ENCODE measurements at regions not wholly inside any gene's neighbourhood (a gene's known extent, or its start where the extent isn't known, plus 50 kb on each side); places are given as distances from the start of the nearest gene placed in this dataset.

- H3K4me3 ChIP-seq (ENCODE audit: control insufficient read depth, low read depth, low read length) = peak overlapping the region; percentile 94
- no peak for TF ChIP-seq CTCF (IDR thresholded peaks at IDR 0.05; ENCODE audit: control insufficient read depth, insufficient read depth, low read depth, low read length, missing control alignments)
- DNase-seq (ENCODE audit: low read depth) = peak; percentile 100
Observed at GRCh38 chr6:27146706-27147505, 100.6 kb upstream of the PRSS16 start.

GRCh38 chr6:27148404-27148795 lies 99.1 kb upstream of the PRSS16 start:
- DNase-seq (ENCODE audit: low read depth) = no peak
- no peak overlapping the region for H3K4me3 ChIP-seq (ENCODE audit: control insufficient read depth, low read depth, low read length)
- TF ChIP-seq CTCF (IDR thresholded peaks at IDR 0.05; ENCODE audit: control insufficient read depth, insufficient read depth, low read depth, low read length, missing control alignments) = no peak

- no peak for TF ChIP-seq CTCF (IDR thresholded peaks at IDR 0.05; ENCODE audit: control insufficient read depth, insufficient read depth, low read depth, low read length, missing control alignments)
- no peak for DNase-seq (ENCODE audit: low read depth)
- no peak overlapping the region for H3K4me3 ChIP-seq (ENCODE audit: control insufficient read depth, low read depth, low read length)
Observed at GRCh38 chr6:27149150-27149549, 98.4 kb upstream of the PRSS16 start.

- TF ChIP-seq CTCF (IDR thresholded peaks at IDR 0.05; ENCODE audit: control insufficient read depth, insufficient read depth, low read depth, low read length, missing control alignments) = no peak
- no peak for DNase-seq (ENCODE audit: low read depth)
- no peak overlapping the region for H3K4me3 ChIP-seq (ENCODE audit: control insufficient read depth, low read depth, low read length)
Observed at GRCh38 chr6:27154696-27155095, 92.8 kb upstream of the PRSS16 start.

GRCh38 chr6:27156874-27157458 lies 90.5 kb upstream of the PRSS16 start:
- no peak for DNase-seq (ENCODE audit: low read depth)
- no peak for TF ChIP-seq CTCF (IDR thresholded peaks at IDR 0.05; ENCODE audit: control insufficient read depth, insufficient read depth, low read depth, low read length, missing control alignments)
- H3K4me3 ChIP-seq (ENCODE audit: control insufficient read depth, low read depth, low read length) = peak overlapping the region; percentile 30

GRCh38 chr6:27157459-27158315 lies 89.8 kb upstream of the PRSS16 start:
- DNase-seq (ENCODE audit: low read depth) = no peak
- peak; percentile 63 for TF ChIP-seq CTCF (IDR thresholded peaks at IDR 0.05; ENCODE audit: control insufficient read depth, insufficient read depth, low read depth, low read length, missing control alignments)
- H3K4me3 ChIP-seq (ENCODE audit: control insufficient read depth, low read depth, low read length) = peak overlapping the region; percentile 30

Data from AG09309 (cell line).